GM19023 (cell line): ENCODE measurements at regions not wholly inside any gene's neighbourhood (a gene's known extent, or its start where the extent isn't known, plus 50 kb on each side); places are given as distances from the start of the nearest gene placed in this dataset.

Source experiments
- ATAC-seq: cut with Tn5 transposase; IDR thresholded peaks from one replicate; pipeline ENCODE4 v1.9.1; 2021; ENCODE audit warnings: mild to moderate bottlenecking, moderate library complexity; ENCODE audit not compliant: unreplicated experiment

DNA sequence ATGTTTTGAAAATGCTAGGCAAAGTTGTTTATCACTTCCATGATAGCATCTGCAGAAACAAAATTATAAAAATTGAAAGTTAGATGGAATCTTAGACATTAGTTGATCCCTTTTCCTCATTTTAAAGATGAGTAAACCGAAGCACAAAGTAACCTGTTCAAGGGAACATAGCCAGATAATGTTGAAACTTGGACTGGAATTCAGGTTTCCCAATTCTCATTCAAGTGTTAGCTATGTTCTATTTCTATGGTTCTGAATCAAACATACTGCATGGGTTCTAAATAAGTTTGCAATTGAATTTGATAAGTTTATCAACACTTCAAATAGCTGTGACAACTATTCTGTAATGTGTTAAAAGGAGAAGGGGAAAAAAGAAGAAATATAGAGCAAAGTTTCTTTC is 122.4 kb upstream of the SOX5 start:
- no peak for ATAC-seq

DNA sequence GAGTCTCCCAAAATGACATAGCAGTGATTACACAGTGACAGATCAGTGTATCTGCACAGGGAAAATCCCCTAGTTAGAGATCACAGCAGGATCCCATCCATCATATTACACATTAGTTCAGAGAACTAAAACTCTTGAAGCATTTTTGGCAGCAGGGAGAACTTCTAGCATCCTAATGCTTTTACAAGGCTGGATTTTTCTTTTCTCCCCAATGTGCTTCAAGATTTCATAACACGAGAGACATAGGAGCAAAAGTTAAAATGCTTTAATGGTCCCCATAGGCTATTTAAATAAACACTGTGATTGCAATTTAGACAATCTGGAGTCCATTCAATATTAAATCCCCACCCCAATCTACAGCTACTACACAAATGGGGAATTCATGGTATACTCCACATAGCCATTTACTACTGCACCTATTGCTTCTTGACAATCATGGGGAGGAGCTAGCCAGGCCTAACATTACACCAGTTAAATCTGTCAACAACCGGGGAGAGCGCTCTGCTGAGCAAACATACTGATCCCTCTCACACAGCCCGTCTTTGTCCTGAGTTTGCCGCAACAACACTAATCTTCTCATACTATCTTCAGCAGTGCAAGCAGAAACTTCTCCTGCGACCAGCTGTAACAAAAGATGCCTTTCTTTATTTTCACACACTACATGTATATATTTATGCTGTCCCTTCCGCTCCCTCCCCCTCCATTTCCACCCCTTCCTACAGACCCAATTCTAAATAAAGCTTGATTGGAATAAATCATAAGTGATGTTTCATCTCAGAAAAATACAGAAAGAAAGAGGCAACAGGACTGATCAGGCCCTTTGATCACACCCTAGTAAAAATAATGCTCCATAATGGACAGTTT is 120.3 kb upstream of the SOX5 start:
- no peak for ATAC-seq

DNA sequence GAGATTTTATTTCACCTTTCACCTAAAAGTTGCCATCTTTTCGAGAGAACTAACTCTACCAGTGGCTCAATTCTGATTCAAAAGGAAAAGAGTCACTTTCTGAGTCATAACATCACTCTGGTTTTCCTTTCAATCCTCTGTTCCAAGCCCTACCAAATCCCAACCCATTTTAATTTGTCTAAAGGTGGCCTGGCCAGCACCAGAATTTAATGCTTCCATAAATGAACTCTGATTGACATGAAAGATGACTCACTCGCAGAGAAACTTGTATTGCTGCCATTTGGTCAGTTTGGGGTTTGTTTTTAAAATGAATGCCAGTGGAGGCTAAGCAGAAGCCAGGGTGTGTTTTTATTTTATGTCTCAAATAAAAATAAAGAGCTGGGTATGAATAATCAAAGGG is 117.4 kb upstream of the SOX5 start:
- no peak for ATAC-seq

DNA sequence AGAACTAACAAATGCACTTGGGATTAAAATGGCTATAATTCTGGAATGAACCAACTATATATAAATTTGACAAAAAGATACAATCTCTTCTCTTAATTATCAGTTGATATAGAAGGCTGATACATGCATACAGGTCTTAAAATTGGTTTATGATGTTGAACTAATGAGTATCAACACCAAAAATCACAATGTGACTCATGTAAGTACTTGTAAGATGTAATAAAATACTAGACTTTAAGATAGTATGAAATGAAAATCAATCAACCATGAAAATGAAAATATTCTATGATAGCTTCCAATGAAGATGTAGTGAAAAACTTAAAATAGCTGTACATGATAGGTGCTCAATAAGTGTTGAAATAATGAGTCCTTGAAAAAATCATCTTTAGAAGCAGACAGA is 116.6 kb upstream of the SOX5 start:
- ATAC-seq, result no peak

DNA sequence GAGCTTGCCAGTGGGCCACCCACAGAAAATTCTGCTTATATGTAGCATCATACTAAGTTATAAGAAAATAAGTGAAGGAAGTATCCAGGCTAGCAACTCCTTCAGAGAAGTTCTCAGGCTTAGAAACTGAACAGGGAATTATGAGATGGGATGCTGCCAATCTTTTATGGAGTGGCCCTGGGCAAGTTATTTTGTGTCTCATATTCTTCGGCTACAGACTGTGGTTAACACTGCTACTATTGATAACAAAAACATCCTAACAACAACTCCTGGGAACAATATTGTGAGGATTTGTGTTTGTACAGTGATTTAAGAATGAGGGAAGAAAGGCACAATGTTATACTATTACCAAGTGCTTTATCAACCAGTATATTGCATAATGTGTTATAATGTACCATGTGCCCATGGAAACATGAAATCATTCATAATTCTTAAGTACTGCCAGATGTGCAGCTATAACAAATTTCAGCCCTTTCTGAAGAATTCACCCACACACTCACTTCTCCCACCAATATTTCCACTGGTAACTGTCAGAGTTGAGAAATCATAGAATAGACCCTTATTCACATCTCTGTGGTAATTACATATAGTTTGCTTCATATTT is 113.3 kb upstream of the SOX5 start:
- no peak for ATAC-seq

DNA sequence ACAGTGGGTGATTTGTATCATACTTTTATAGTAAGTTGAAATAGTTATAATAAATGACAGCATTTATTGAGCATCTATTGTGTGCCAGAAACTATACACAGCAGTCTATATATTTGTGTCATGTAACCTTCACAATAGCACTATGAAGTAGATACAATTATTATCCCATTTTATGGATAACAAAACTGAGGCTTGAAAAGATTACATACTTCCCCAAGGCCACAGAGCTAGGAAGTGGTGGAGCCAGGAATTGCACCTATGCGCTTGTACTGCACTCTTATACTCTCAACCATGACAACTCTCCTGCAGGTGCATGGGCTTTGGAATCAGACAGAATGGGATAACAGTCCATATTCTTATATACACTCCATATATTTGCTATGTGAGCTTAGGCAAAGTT is 110.6 kb upstream of the SOX5 start:
- ATAC-seq, result no peak

DNA sequence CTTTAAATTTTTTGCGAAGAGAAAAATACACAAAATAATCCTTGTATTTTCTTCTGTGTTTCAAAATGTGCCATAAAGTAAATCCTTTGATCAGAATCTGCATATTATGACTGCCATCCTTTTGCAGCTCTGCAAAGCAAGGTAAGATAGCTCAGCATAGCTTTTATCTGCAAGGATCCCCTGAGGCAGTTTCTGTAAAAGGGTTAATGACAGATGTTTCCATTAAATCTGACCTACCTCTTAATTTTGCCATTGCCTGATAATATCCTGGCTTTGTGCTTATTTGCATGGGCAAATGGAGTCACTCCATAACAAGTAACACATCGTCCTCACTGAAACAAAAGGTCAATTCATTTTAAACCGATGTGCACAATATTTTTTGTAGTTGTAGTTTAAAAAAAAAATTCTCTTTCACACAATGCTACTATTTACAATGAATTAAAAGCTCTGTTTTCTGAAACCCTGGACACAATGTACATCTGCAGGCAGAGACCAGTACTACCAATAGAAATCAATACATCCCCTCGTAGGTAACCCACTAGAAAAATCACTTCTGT is 108.5 kb upstream of the SOX5 start:
- no peak for ATAC-seq

DNA sequence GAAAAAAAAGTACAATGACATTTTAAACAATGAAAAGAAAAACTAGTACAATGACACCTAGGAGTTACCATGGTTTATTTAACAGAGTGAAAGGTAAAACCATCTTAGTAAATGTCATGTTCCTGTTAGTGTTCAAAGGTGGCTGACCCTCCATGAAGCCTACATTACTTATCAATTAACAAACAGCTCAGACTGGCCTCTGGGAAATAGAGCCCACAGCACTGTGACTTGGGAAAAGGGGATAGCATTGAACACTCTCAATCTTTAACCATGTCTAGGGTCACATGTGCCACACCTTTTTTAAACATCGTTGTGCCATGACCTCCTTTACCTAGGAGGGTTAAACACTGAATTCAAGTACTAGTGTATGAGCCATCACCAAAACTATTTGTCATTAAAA is 106.3 kb upstream of the SOX5 start:
- no peak for ATAC-seq

DNA sequence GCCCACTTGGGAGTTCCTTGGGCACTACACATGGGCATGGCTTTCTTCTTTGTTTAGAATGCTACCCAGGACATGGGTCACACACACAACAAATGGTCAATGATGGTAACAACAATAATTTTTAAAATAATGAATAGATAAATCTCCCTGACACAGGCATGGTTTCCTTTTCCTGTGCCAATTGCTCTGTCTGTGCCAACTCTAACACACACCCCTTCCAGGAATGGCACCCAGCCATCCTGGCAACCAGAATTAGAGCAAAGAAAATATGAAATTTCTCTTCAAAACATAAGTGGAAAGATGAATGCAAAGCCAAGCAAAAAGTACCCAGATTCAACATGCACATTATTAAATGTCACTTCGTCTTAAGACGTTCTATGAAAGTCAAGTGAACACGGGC is 104.9 kb upstream of the SOX5 start:
- no peak for ATAC-seq

DNA sequence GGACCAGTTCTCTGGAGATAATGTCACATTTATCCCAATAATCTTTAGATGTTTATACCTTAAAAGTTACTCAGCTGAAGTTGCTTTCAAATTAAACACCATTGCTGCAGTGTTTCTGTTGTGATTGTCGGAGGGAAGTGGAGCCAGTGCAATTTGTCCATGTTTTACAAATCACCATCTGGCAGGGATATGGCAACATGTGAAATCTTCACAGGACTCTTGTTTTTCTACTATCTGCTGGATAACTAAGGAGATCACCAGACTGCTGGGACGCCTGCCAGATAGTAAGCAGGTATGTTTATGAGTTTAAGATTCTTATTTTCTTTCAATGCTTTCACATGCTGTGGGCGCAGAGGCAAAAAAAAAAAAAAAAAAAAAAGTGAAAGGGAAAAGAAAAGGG is 100.3 kb upstream of the SOX5 start:
- ATAC-seq, result no peak

DNA sequence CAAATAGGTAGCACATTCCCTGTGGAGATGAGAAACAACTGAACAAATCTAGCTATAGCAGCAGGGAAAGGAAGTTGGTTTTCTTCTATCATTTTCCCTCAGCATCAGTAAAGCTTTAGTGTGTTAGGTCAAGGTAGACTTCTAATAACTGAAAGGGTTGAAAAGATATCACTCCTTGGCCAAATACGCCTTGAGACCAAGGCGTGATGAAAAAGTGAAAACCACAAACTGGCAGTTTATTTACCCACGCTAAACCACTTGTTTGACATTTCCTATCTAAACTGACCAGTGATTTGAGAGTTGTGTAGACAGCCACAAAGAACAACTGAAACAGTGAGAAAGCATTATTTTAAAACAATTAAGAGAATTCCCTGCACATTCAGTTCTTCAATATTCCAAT is 99.6 kb upstream of the SOX5 start:
- ATAC-seq, result no peak

DNA sequence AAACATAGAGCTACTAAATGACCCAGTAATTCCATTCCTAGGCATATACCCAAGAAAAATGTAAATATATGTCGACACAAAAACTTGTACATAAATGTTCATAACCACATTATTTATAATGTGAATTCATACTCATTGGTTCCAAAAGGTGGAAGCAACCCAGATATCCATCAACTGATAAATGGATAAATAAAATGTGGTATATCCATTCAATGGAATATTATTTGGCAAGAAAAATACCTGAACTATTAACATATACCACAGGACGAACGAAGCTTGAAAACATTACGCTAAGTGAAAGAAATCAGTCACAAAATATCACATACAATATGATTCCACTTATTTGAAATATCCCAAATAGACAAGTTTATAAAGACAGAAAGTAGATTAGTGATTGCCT is 99.0 kb upstream of the SOX5 start:
- no peak for ATAC-seq

DNA sequence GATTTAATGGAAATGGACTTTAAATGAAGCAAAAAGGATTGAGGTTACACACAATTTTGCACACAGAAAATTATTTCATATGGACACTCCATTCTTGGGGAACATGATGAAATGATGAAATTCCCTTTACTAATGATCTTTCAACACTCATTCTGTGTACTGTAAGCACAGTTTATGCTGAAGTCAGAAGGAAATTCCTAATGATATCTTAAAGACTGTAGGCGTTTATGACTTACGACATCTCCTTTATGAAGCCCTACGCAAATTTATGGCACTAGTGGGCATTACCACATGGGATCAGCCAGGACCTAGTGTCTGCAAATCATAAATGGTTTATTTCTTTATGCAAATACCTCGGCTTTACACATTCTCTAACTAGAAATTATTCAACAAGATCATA is 97.9 kb upstream of the SOX5 start:
- no peak for ATAC-seq

DNA sequence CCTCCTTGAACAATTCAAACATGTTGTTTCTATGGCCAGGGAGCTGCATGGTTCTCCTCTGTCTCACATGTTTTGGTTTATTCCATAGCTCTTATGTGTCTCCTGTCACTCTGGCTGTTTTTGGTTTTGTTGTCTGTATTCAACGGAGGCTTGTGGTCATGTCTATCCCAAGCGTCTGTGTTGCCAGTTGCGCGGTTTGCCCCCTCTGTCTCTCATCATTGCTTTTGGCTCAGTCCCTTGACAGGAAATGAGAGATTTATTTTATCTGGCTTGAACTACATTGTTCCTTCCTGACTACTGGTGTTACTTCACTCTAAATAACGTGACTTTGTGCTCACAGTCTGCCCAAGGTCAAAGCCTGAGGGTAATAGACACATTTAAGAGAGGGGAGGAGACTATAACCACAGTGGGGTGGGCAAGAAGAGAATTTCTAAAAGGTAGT is 96.4 kb upstream of the SOX5 start:
- no peak for ATAC-seq

DNA sequence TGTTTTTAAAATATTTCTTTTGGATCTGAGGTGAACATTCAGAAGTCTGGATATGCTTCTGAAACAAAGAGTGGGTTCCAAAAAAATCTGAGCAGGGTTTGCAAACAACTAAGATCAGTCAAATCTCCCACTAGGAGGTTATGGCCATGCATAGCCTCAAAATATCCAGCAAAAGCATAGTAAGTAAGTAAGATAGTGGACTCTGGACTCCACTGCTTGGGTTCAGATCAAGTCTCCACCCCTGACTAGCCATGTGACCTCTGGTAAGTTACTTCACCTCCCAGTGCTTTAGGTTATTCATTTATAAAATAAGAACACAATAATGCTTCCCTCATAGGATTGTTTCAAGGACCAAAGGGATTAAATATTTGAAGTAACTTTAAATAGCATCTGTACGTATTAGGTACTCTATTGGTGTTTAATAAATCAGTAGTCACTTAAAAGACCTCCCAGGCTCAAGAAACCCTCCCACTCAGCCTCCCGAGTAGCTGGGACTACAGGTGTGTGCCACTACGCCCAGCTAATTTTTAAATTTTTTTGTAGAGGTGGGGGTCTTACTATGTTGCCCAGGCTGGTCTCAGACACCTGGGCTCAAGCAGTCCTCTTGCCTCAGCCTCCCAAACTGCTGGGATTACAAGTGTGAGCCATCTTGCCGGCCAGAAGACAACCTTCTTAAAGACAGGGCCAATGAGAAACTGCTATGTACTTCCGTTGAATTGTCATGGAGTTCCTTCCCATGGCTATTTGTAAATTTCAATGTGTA is 95.7 kb upstream of the SOX5 start:
- no peak for ATAC-seq

DNA sequence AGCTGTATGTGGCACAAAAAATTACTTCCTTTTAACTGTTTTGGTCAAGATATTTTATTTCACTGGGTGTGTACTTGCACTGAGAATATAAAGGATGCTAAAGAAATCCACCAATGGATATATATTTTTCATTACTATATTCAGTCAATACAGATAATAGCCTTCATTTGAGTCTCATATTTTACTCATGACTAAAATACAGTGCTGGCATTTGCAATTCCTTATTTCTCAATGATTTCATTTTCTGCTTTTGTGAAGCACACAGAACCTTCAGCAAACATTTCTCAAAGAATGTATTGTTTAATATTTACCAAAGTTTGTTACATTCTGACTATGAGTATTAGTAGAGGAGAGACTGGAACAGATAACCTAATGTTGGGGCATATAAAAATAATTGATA is 93.2 kb upstream of the SOX5 start:
- no peak for ATAC-seq

DNA sequence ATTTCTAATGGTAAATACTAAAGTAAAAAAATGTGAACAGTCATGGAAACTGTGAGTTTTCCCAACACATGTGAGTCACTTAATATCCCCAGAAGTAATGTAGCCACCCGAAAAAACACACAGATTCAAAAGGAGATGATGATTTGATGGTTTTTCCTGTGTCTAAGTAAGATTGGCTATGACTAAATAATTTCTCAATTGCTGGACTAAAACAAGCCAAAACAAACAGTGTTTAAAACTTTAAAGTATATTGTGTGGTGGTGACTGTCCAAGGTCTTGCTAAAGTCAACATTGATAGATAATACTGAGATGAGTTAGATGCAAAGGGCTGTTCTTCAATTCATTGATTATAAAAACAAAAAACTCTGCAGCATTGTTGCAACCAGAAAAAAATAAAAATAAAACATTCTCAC is 89.6 kb upstream of the SOX5 start:
- no peak for ATAC-seq

DNA sequence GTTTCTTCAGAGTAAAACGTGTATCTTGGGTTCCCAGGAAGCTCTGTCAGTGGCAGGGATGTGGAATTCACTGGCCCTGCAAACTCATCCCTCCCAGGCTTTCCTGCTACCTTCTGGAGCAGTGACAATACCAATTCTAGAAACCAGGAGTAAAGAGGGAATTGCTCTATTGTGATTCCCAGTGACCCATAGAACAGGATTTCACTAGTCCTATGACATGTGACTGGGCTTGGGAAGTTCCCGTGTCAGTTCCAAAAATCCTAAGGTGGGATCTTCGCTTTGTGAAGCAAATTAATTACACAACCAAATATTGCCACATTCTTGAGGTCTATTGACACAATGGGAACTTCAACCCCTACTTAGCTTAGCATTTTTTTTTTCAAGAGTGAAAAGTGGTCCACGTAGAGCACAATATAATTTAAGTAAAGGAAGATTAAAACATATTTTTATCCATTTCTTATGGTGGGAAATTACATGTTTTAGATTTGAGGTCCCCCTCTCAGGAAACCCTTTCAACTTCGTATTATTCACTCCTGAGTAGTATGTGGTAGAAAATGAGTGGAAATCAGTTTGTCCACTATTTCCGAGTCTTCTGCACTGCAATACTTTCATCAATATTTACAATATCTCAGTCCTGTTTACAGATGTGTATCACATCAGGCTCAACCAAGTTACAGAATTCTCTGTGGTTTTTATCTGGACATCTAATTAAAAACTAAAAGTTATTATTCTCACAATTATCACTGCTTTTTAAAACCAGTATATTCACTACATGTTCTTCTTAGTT is 88.9 kb upstream of the SOX5 start:
- no peak for ATAC-seq

DNA sequence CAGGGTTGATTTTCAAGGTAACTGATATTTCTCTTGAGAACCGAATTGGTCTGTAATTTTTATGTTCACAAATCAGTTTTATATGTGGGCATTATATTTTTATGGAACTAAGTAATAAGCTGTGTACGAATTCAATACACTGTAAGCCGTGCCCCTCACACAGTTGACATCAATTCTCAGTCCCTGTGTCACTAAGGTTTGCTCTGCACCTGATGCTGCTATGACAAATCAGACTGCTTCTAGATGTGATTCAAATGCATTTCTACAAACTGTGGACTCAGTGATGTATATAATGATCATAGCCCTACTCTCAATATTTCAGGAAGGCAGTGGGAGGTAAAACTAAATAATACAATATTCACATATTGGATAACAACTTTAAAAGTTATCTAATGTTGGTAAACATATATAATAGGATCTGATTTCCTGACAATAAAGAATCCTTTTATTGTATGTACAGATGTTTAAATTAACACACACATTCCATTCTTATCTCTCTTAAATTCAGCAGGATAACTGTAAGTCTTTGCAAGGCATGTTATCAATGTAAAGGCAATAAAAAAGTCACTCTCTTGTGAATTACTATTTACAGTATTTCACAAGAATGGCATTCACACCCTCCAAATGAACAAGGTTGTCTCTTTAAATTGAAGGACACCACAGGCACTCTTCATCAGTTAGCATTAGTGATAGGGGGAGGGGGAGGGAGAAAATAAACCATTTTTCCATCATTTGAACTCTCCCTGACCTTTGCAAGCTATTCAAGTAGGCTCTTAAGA is 87.2 kb upstream of the SOX5 start:
- no peak for ATAC-seq

DNA sequence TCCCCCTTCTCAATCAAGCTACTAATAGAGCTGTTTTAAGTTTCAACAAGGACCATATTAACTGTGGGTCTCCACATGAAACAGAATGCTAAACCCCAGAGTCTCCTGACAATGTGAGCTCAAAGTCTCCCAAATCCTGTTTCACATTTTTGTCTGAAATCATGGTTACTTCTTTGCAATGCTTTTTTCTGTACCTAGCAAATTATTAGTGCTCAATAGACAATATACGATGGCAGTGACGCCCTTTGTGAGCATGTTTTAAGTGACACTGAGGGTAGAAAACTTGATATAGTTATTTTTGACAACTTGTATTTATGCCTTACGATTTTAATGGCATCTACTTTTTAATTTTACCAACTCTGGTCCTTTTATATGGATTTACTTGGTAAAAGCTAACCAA is 85.4 kb upstream of the SOX5 start:
- ATAC-seq, result no peak
